SK-N-SH treated with all-trans-retinoic acid at 6 μM for 48 hours (cell line): ENCODE measurements at regions not wholly inside any gene's neighbourhood (a gene's known extent, or its start where the extent isn't known, plus 50 kb on each side); places are given as distances from the start of the nearest gene placed in this dataset.

ENCODE experiments used
- ATAC-seq: fragments of 200-7000 bp; cut with Tn5 transposase; 3 replicates; pipeline ENCODE4 v1.9.1; 2020; ENCODE audit warnings: mild to moderate bottlenecking, moderate library complexity
- ARNTL ChIP-seq: fragments of 450-650 bp; formaldehyde crosslinking; IDR thresholded peaks from 2 replicates; pipeline ENCODE4 v1.5.0; 2020; ENCODE audit warnings: low read depth, mild to moderate bottlenecking, moderate library complexity, borderline replicate concordance
- BACH2 ChIP-seq: fragments of 250-450 bp; sonication (Bioruptor Pico); IDR thresholded peaks from 2 replicates; pipeline ENCODE4 v1.9.0; 2021; ENCODE audit warnings: mild to moderate bottlenecking, borderline replicate concordance
- CREB5 ChIP-seq: fragments of 250-450 bp; sonication (Bioruptor Pico); IDR thresholded peaks from 2 replicates; pipeline ENCODE4 v1.5.1; 2020; ENCODE audit warnings: low read depth, mild to moderate bottlenecking, moderate library complexity
- CSRNP3 ChIP-seq: fragments of 250-450 bp; sonication (Bioruptor Pico); IDR thresholded peaks from 2 replicates; pipeline ENCODE4 v1.5.1; 2021; ENCODE audit warnings: mild to moderate bottlenecking, moderate library complexity
- ISL1 ChIP-seq: fragments of 250-450 bp; sonication (Bioruptor Pico); IDR thresholded peaks from 2 replicates; pipeline ENCODE4 v2.1.2; 2022; ENCODE audit warnings: mild to moderate bottlenecking, moderate library complexity
- OSR1 ChIP-seq: fragments of 250-450 bp; sonication (Bioruptor Pico); IDR thresholded peaks from 2 replicates; pipeline ENCODE4 v1.8.0; 2022; ENCODE audit warnings: moderate library complexity, mild to moderate bottlenecking, inconsistent platforms
- PATZ1 ChIP-seq: fragments of 250-450 bp; sonication (Bioruptor Pico); IDR thresholded peaks from 2 replicates; pipeline ENCODE4 v1.8.0; 2020; ENCODE audit warnings: mild to moderate bottlenecking, moderate library complexity, borderline replicate concordance
- POU6F1 ChIP-seq: fragments of 250-450 bp; sonication (Bioruptor Pico); IDR thresholded peaks from 2 replicates; pipeline ENCODE4 v1.8.0; 2021; ENCODE audit warnings: low read depth, mild to moderate bottlenecking, moderate library complexity, borderline replicate concordance
- PPARA ChIP-seq: fragments of 250-450 bp; sonication (Bioruptor Pico); IDR thresholded peaks from 2 replicates; pipeline ENCODE4 v1.5.0; 2020; ENCODE audit warnings: mild to moderate bottlenecking, borderline replicate concordance
- RARB ChIP-seq: fragments of 250-450 bp; sonication (Bioruptor Pico); IDR thresholded peaks from 2 replicates; pipeline ENCODE4 v1.8.0; 2021; ENCODE audit warnings: mild to moderate bottlenecking, moderate library complexity
- SNAI2 ChIP-seq: fragments of 250-450 bp; sonication (Bioruptor Pico); IDR thresholded peaks from 2 replicates; pipeline ENCODE4 v1.5.0; 2020; ENCODE audit warnings: mild to moderate bottlenecking, moderate library complexity
- TCF4 ChIP-seq: fragments of 250-450 bp; sonication (Bioruptor Pico); IDR thresholded peaks from 2 replicates; pipeline ENCODE4 v1.8.0; 2021; ENCODE audit warnings: mild to moderate bottlenecking, moderate library complexity, borderline replicate concordance
- TOX ChIP-seq: fragments of 250-450 bp; sonication (Bioruptor Pico); IDR thresholded peaks from 2 replicates; pipeline ENCODE4 v1.8.0; 2021; ENCODE audit warnings: mild to moderate bottlenecking, moderate library complexity, borderline replicate concordance
- ZC3H10 ChIP-seq: fragments of 250-450 bp; sonication (Bioruptor Pico); IDR thresholded peaks from 2 replicates; pipeline ENCODE4 v1.5.1; 2021; ENCODE audit warnings: mild to moderate bottlenecking, moderate library complexity
- ZFP3 ChIP-seq: fragments of 250-450 bp; sonication (Bioruptor Pico); IDR thresholded peaks from 2 replicates; pipeline ENCODE4 v1.5.0; 2020; ENCODE audit warnings: mild to moderate bottlenecking, moderate library complexity
- ZFP30 ChIP-seq: fragments of 450-650 bp; formaldehyde crosslinking; IDR thresholded peaks from 2 replicates; pipeline ENCODE4 v1.5.0; 2022; ENCODE audit warnings: mild to moderate bottlenecking, moderate library complexity
- ZNF565 ChIP-seq: fragments of 450-650 bp; formaldehyde crosslinking; conservative IDR thresholded peaks from 2 replicates; pipeline ENCODE4 v1.5.0; 2020; ENCODE audit warnings: low read depth, mild to moderate bottlenecking, moderate library complexity
- ZNF70 ChIP-seq: fragments of 450-650 bp; formaldehyde crosslinking; IDR thresholded peaks from 2 replicates; pipeline ENCODE4 v1.5.0; 2020; ENCODE audit warnings: mild to moderate bottlenecking, moderate library complexity
- ZNF8 ChIP-seq: fragments of 450-650 bp; formaldehyde crosslinking; IDR thresholded peaks from 2 replicates; pipeline ENCODE4 v1.5.0; 2020; ENCODE audit warnings: mild to moderate bottlenecking, moderate library complexity

- TF ChIP-seq PATZ1 (peak; percentile 92; the same call in 1 of the 2 replicates), CSRNP3 (peak; percentile 66; the same call in 1 of the 2 replicates), ZNF8 (CRISPR knock-in tag) (no peak), POU6F1 (CRISPR knock-in tag) (peak; percentile 47; the same call in 1 of the 2 replicates), ARNTL (CRISPR knock-in tag) (no peak), SNAI2 (CRISPR knock-in tag) (peak; percentile 73), ZC3H10 (CRISPR knock-in tag) (peak; percentile 60), TOX (CRISPR knock-in tag) (peak; percentile 75; the same call in 1 of the 2 replicates), RARB (CRISPR knock-in tag) (peak; percentile 74), ISL1 (CRISPR knock-in tag) (peak; percentile 96)
- peak; percentile 95 for ATAC-seq
Observed at GRCh38 chr13:47708386-47708785, 292.7 kb downstream of the SUCLA2 start.

- TF ChIP-seq TOX (CRISPR knock-in tag) (peak; percentile 30; the same call in 1 of the 2 replicates), ARNTL (CRISPR knock-in tag) (no peak)
- no peak for ATAC-seq
Observed at GRCh38 chr13:47707414-47707813, 293.7 kb downstream of the SUCLA2 start.

GRCh38 chr13:47705185-47705584 is 295.9 kb downstream of the SUCLA2 start:
- TF ChIP-seq ZNF8 (CRISPR knock-in tag) (no peak), CSRNP3 (no peak), ZFP3 (CRISPR knock-in tag) (no peak), SNAI2 (CRISPR knock-in tag) (no peak), BACH2 (CRISPR knock-in tag) (no peak), OSR1 (CRISPR knock-in tag) (no peak), ZFP30 (CRISPR knock-in tag) (no peak), ZC3H10 (CRISPR knock-in tag) (no peak), PPARA (no peak), TCF4 (CRISPR knock-in tag) (no peak), PATZ1 (no peak)
- ATAC-seq, result no peak

GRCh38 chr13:47696674-47697073 is 304.4 kb downstream of the SUCLA2 start:
- TF ChIP-seq ZNF565 (no peak), CSRNP3 (no peak), CREB5 (CRISPR knock-in tag) (no peak), ARNTL (CRISPR knock-in tag) (no peak), OSR1 (CRISPR knock-in tag) (no peak), PATZ1 (no peak), ZFP30 (CRISPR knock-in tag) (no peak), ZNF70 (CRISPR knock-in tag) (no peak), ZNF8 (CRISPR knock-in tag) (no peak), SNAI2 (CRISPR knock-in tag) (no peak), TOX (CRISPR knock-in tag) (no peak), POU6F1 (CRISPR knock-in tag) (no peak)
- TF ChIP-seq, all 23 proteins: peak for 0
- no peak for ATAC-seq
